Activated CD4-positive, CD25-positive, alpha-beta regulatory T cell treated with anti-CD3 and anti-CD28 coated beads, Interleukin-2, amount 50 U/mL, for 24 hours (primary cell): ENCODE measurements at regions not wholly inside any gene's neighbourhood (a gene's known extent, or its start where the extent isn't known, plus 50 kb on each side); places are given as distances from the start of the nearest gene placed in this dataset.

Source experiments
- ATAC-seq, 2 donors: fragments of 150-1000 bp; cut with Tn5 transposase; one replicate each; pipeline ENCODE4 v1.10.0; 2021; ENCODE audit warnings: mild to moderate bottlenecking in 1 of 2, moderate library complexity in 1 of 2

- no peak for ATAC-seq
Measured at GRCh38 chr5:63726496-63726895, 235.7 kb downstream of the HTR1A start.

GRCh38 chr5:63719147-63719546 lies 243.1 kb downstream of the HTR1A start:
- ATAC-seq: no peak

GRCh38 chr5:63700241-63700640 lies 262.0 kb downstream of the HTR1A start:
- no peak for ATAC-seq

- no peak for ATAC-seq
Measured at GRCh38 chr5:63697811-63698210, 264.4 kb downstream of the HTR1A start.

GRCh38 chr5:63690546-63690945 lies 271.7 kb downstream of the HTR1A start:
- no peak for ATAC-seq

GRCh38 chr5:63687854-63688516 lies 274.3 kb downstream of the HTR1A start:
- no peak for ATAC-seq

- ATAC-seq: no peak
Measured at GRCh38 chr5:63686938-63687337, 275.3 kb downstream of the HTR1A start.

- no peak for ATAC-seq
Measured at GRCh38 chr5:63686181-63686580, 276.1 kb downstream of the HTR1A start.

GRCh38 chr5:63685454-63685853 lies 276.8 kb downstream of the HTR1A start:
- no peak for ATAC-seq

- ATAC-seq: no peak
Measured at GRCh38 chr5:63674881-63675280, 287.4 kb downstream of the HTR1A start.

GRCh38 chr5:63655043-63655442 lies 307.2 kb downstream of the HTR1A start:
- no peak for ATAC-seq

- no peak for ATAC-seq
Measured at GRCh38 chr5:63650581-63650980, 311.7 kb downstream of the HTR1A start.

- no peak for ATAC-seq
Measured at GRCh38 chr5:63648376-63648775, 313.9 kb downstream of the HTR1A start.

- ATAC-seq: no peak
Measured at GRCh38 chr5:63629951-63630630, 332.2 kb downstream of the HTR1A start.

GRCh38 chr5:63613442-63613841 lies 348.8 kb downstream of the HTR1A start:
- ATAC-seq: no peak

- ATAC-seq: no peak
Measured at GRCh38 chr5:63603996-63604395, 358.2 kb downstream of the HTR1A start.

GRCh38 chr5:63602971-63603370 lies 359.3 kb downstream of the HTR1A start:
- no peak for ATAC-seq

GRCh38 chr5:63596254-63596653 lies 366.0 kb downstream of the HTR1A start:
- no peak for ATAC-seq

- ATAC-seq: no peak
Measured at GRCh38 chr5:63573380-63573779, 388.9 kb downstream of the HTR1A start.

GRCh38 chr5:63572740-63573139 lies 389.5 kb downstream of the HTR1A start:
- no peak for ATAC-seq

- ATAC-seq: no peak
Measured at GRCh38 chr5:63570752-63571151, 391.5 kb downstream of the HTR1A start.

- ATAC-seq: no peak
Measured at GRCh38 chr5:63564789-63565188, 397.5 kb downstream of the HTR1A start.

GRCh38 chr5:63563008-63563917 lies 399.0 kb downstream of the HTR1A start:
- no peak for ATAC-seq

GRCh38 chr5:63555874-63556273 lies 406.4 kb downstream of the HTR1A start:
- ATAC-seq: no peak
